ENCODE measurements at regions not wholly inside any gene's neighbourhood (a gene's known extent, or its start where the extent isn't known, plus 50 kb on each side); places are given as distances from the start of the nearest gene placed in this dataset.
"Not testable (repeated sequence)": the region's sequence is repeated elsewhere in the genome, so short reads cannot be mapped to it uniquely, and the experiment has no call there.

DNA sequence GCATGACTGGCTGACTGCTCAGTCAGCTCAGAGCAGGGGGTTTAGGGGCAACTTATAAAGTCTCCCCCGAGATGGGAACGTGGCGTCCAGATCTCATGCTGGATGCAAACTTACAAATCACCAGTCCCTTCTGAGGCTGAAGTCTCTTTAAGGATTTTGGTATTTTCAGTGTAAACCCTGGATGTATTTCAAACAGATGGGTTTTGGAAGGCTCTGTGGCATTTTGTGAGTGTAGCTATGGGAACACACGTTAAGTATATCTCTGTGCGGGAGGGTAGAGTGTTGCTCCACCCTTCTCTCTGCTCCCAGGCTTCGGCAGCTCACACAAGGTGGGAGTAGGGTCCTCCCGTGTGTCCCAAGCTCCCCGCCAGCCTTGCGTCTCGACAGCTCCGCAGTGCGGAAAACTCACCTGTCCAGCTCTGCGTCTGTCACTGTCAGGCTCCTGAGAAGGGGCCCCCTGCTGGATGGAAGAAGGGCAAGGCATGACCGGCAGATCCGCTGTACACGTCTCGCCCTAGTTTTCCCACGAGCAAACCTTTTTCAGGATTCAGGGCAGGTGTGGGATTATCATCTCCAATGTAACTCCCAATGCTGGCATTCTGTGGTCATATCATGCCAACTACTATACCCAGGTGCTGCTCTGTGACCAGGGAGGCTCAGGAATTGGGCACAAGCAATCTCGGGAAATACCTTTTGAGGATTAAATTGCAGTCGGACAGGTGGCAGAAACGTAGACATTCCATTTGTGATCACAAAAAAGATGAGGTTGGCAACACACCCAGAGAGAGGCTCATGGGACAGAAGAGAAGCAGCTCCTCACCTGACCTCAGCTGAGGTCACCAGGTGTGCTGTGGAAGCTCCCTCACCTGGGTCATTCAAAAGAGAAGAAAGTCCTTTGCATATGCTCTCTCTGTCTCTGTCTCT lies 313.9 kb upstream of the B3GAT1 start:
- DNase-seq (ENCODE audit: extremely low read depth, low read depth), result no peak
- TF ChIP-seq CTCF (IDR thresholded peaks at IDR 0.05; ENCODE audit: low read depth, low read length), result no peak

DNA sequence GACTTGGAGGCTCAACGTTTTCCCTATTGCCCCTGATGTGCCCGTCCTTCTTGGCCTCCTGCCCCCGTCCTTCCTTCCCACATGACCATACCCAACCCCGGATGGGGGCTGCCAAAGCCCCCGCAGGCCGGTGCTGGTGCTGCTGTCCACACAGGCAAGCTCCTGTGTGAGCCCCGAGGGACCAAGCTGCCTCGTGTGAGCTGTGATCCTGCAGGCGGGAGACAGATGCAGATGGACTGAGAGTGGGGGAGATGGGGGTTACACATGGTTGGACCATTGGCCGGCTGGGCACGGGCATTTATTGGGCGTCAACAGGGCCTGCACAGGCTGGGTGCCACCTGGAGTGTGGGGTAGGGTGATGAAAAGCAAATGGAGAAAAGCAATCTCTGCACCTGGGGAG lies 313.2 kb upstream of the B3GAT1 start:
- no peak for DNase-seq (ENCODE audit: extremely low read depth, low read depth)
- no peak for TF ChIP-seq CTCF (IDR thresholded peaks at IDR 0.05; ENCODE audit: low read depth, low read length)

GRCh38 chr11:134724779-134725140 lies 312.7 kb upstream of the B3GAT1 start:
- no peak for TF ChIP-seq CTCF (IDR thresholded peaks at IDR 0.05; ENCODE audit: low read depth, low read length)

GRCh38 chr11:134724106-134724778 lies 312.2 kb upstream of the B3GAT1 start:
- no peak for DNase-seq (ENCODE audit: extremely low read depth, low read depth)
- TF ChIP-seq CTCF (IDR thresholded peaks at IDR 0.05; ENCODE audit: low read depth, low read length), result no peak

More at GRCh38 chr11:134724779-134725140, 312.7 kb upstream of the B3GAT1 start:
- no peak for DNase-seq (ENCODE audit: extremely low read depth, low read depth)

GRCh38 chr11:134720691-134721070 lies 308.6 kb upstream of the B3GAT1 start:
- not testable (repeated sequence) for DNase-seq (ENCODE audit: extremely low read depth, low read depth)

DNA sequence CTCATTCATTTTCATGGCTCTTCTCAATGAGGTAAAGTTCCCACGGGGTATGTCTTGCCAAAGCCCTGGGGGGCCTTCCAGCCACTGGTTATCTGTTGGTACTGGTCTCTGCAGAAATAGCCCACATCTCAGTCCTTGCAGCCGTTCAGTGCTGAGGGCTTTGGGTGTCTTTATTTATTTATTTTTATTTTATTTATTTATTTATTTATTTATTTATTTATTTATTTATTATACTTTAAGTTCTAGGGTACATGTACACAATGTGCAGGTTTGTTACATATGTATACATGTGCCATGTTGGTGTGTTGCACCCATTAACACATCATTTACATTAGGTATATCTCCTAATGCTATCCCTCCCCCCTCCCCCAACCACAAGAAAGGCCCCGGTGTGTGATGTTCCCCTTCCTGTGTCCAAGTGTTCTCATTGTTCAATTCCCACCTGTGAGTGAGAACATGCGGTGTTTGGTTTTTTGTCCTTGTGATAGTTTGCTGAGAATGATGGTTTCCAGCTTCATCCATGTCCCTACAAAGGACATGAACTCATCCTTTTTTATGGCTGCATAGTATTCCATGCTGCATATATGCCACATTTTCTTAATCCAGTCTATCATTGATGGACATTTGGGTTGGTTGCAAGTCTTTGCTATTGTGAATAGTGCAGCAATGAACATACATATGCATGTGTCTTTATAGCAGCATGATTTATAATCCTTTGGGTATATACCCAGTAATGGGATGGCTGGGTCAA lies 308.1 kb upstream of the B3GAT1 start:
- not testable (repeated sequence) for DNase-seq (ENCODE audit: extremely low read depth, low read depth)

GRCh38 chr11:134719397-134719796 lies 307.4 kb upstream of the B3GAT1 start:
- no peak for TF ChIP-seq CTCF (IDR thresholded peaks at IDR 0.05; ENCODE audit: low read depth, low read length)
- no peak for DNase-seq (ENCODE audit: extremely low read depth, low read depth)

DNA sequence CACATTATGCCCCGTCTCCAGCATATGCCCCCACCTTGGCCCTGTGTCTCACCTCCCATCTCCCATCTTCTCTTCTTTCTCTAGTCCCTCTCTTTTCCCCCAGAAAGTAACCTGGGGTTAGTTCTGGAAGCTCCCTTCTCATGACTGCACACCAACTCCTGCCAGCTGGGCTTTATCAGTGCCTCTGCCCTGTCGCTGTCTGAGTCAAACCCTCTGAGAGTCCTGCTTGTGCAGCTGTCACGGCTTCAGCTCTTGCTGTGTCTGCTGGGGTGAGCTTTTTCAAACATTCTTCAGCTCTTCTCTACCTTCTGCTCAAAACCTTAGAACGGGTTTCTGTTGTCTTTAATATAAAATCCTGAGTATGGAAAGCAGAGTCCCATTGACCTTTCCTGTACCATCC lies 304.5 kb upstream of the B3GAT1 start:
- TF ChIP-seq CTCF (IDR thresholded peaks at IDR 0.05; ENCODE audit: low read depth, low read length), result no peak
- DNase-seq (ENCODE audit: extremely low read depth, low read depth), result no peak
